OCI-LY1 (cell line): ENCODE measurements at regions not wholly inside any gene's neighbourhood (a gene's known extent, or its start where the extent isn't known, plus 50 kb on each side); places are given as distances from the start of the nearest gene placed in this dataset.

ENCODE experiments used
- EZH2 ChIP-seq: fragments of 200-600 bp; sonication (generic), shearing (Covaris generic); IDR thresholded peaks from 2 replicates; pipeline ENCODE4 v1.8.0; 2017; ENCODE audit warnings: borderline replicate concordance, mixed run types, mild to moderate bottlenecking, antibody characterized with exemption, low read length, moderate library complexity, mixed read lengths
- TF ChIP-seq, protein P1 (sequence below): fragments of 200-600 bp; sonication (generic), shearing (Covaris generic); IDR thresholded peaks from 2 replicates; pipeline ENCODE4 v1.5.1; 2017; ENCODE audit warnings: mild to moderate bottlenecking, antibody characterized with exemption, low read length, moderate library complexity, mixed read lengths

DNA sequence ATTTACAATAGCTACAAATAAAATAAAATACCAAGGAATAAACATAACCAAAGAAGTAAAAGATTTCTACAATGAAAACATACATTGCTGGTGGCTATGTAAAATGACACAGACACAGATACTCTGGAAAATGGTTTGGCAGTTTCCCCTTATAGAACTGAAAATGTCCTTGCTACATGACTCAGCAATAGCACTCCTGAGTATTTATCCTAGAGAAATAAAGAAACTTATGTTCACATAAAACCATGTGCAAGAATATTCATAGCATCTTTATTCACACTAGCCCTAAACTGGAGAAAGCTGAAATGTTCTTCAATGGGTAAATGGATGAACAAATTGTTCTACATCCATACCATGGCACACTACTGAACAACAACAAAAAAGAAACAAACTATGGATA, 100.2 kb upstream of the RFC3 start:
- TF ChIP-seq, protein P1, sequence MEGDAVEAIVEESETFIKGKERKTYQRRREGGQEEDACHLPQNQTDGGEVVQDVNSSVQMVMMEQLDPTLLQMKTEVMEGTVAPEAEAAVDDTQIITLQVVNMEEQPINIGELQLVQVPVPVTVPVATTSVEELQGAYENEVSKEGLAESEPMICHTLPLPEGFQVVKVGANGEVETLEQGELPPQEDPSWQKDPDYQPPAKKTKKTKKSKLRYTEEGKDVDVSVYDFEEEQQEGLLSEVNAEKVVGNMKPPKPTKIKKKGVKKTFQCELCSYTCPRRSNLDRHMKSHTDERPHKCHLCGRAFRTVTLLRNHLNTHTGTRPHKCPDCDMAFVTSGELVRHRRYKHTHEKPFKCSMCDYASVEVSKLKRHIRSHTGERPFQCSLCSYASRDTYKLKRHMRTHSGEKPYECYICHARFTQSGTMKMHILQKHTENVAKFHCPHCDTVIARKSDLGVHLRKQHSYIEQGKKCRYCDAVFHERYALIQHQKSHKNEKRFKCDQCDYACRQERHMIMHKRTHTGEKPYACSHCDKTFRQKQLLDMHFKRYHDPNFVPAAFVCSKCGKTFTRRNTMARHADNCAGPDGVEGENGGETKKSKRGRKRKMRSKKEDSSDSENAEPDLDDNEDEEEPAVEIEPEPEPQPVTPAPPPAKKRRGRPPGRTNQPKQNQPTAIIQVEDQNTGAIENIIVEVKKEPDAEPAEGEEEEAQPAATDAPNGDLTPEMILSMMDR = no peak
- TF ChIP-seq EZH2 = no peak
